NCI-H526 (cell line): ENCODE measurements at regions not wholly inside any gene's neighbourhood (a gene's known extent, or its start where the extent isn't known, plus 50 kb on each side); places are given as distances from the start of the nearest gene placed in this dataset.

Experiments
- DNase-seq, 2 experiments: peaks; one replicate each; lab custom pipeline; 2025; lab: John Stamatoyannopoulos, UW

GRCh38 chr20:40808936-40809335 is 119.9 kb upstream of the MAFB start:
- DNase-seq: no peak

DNA sequence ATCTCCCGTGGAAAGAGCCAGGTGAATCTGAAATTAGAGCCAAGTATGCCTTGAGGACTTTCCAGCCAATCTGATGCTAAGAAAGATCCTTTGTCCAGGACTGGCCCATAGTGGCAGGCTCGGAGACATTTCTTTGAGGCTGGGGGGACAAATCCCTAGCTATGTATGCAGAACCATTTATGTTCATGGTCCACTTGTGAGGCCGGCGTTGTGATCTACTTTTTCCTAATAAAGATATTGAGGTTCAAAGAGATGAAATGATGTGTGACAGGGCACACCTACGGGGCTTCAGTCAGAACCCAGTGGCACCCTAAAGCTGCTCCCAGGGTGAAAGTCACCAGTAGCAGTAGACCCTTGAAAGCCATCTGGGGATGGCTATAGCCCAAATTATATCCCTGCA is 120.3 kb upstream of the MAFB start:
- no peak for DNase-seq

- no peak for DNase-seq
Measured at GRCh38 chr20:40810332-40811000, 121.4 kb upstream of the MAFB start.

DNA sequence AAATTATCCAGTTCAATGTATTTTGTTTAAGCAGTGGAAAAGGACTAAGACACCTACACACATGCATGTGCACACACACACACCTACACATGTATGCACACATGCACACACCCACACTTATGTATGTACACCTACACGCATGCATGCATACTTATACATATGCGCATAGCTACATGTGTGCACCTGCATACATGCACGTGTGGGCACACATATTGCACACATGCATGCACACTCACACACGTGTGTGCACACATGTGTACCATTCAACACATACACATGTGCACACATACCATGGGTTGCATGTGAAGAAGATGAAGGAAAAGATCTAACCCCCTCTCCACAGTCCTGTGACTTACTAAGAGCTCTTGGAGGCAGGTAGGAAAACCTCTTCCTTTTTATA is 122.0 kb upstream of the MAFB start:
- DNase-seq: no peak

DNA sequence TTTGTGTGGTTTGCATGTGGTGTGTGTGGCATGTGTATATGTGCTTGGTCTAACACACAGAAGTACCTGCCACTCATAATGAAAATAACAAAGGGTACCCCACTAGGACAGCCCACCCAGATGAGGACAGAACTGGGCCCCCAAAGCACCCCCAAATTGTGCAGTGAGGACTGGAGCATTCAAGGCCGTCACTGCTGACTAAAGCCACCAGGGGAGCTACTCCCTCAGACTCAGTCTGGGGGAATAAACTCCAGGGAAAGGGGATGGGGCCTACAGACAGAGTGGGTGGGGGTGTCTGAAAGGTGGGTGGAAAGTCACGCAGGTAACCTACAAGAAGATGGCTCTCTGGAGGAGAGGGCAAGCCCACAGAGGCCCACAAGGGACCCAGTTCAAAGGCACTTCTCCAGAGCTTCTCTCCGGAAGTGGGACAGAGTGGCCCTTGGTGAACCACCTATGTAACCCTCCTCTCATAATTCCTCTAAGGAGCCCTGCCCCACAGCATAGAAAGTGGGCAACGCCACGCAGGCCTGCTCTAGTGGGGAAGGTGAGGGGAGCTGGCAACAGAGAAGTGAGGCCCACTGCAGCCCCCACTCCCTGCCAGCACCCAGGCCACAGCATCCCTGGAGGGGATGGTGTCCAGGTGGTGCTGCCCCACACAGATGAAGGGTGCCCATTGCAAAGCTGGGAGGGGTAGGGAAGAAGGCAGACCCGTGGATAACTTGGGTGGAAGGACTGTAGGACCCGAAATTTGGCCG is 122.8 kb upstream of the MAFB start:
- DNase-seq: no peak

DNA sequence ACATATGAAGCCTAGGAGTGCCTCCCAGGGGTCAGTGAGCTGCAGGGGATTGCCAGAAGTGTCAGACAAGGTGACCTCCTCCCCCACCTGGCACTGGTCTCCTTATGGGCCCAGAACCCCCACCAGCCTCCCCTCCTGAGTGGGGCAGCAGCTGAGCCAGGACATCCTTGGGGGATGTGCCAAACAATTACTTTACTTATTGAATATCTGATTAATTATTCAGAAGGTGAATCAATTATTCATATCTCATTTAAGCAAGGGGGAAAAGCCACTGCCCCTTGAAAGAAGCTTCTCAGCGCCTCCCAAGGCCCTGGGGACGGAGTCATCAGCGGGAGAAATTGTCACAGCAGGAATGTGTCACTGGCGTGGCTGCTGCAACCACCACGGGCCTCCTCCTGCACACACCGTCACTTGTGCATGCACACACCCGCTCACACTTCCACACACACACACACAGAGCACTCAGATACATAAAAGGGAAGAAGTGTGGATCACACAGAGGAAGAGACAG is 123.4 kb upstream of the MAFB start:
- DNase-seq: no peak

DNA sequence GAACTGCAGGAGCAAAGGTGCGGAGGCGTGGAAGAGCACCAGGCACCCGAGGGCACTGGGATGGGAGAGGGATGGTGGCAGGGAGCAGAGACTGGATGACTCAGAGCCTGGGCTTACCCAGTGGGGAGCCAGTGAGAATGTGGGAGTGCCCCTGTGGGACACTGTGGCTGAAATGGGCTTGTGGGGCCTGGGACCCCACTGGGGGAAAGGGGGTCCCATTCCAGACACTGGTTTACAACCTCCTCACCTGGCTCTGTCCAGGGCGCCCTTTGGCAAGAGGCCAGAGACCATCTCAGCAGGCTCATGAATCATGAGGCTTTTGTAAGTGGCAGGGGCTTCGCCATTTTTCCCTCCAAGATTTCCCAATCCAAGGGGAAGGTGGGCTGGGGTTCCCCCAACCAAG is 124.0 kb upstream of the MAFB start:
- DNase-seq: no peak

DNA sequence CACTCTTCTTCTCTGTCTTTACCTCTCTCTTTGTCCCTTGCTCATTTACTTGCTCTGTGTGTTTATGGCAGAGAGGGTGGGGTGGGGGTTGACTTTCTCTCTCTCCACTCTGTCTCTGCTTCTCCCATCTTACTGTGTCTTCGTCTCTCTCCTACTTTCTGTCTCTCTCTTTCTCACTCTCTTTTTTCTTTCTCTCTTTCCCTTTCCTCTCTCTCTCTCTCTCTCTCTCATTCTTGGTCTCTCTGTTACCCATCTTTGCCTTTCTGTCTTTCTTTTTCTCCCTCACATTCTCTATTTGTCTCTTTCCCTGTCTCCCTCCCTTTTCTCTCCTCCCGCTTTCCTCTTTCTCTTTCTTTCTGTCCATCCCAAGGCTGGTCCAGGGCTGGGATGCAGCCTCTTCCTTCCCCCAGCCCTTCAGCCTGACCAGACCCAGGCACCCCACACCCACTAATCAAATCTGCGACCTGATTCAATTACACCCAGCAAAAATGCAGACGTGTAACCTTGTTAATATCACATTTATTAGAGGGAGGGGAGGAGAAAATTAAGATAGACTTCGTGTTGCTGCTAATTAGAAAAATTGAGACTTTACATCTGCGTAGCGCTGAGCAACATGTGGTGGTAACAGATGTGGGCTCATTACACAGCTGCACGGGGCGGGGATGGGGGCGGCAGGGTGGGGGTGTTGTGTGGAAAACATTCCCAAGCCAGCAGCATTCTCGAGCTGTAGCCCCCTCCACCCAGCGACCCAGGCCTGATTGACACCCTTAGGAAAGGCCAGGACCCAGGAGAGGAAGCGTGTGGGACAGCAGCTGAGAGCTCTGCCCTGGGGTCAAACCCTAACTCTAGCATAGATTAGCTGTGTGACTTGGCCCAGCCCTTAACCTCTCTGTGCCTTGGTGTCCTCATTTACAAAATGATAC is 124.9 kb upstream of the MAFB start:
- DNase-seq: no peak

- no peak for DNase-seq
Measured at GRCh38 chr20:40814631-40814960, 125.6 kb upstream of the MAFB start.

- DNase-seq: no peak
Measured at GRCh38 chr20:40815156-40816038, 126.4 kb upstream of the MAFB start.

DNA sequence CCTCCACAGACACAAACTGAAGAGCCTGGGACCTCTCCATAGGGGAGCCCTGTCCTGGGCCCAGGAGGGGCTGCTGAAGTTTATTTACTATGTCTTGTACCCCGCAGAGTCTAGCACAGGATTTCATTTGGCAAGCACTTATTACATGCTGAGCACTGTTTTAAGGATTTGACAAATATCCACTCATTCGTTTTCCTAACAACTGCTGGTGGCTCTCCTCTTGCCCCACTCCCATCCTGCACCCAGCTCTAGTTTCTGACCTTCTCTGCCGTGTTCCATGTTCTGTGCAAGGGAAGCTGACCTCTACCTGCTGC is 127.0 kb upstream of the MAFB start:
- DNase-seq: no peak

GRCh38 chr20:40821429-40821828 is 132.4 kb upstream of the MAFB start:
- DNase-seq: no peak

GRCh38 chr20:40826699-40827098 is 137.7 kb upstream of the MAFB start:
- no peak for DNase-seq

DNA sequence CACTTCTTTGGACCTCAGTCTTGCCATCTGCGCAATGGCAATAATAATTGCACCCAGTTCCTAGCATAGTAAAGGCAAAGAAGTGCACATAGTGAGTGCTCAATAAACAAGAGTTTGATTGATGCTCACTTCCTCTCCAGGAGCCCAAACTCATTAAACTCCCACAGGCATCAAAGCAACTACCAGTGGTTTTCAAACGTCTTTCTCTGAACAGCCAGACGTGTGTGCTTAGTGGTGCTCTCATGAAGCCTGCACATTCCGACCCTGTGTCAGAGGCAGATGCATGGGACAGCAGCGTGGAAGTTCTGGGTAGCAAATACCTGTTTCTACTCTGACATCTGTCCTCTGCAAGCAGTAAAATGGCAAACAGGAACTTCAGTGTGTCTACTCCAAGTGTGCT is 146.3 kb upstream of the MAFB start:
- no peak for DNase-seq

GRCh38 chr20:40838509-40838908 is 149.5 kb upstream of the MAFB start:
- no peak for DNase-seq

DNA sequence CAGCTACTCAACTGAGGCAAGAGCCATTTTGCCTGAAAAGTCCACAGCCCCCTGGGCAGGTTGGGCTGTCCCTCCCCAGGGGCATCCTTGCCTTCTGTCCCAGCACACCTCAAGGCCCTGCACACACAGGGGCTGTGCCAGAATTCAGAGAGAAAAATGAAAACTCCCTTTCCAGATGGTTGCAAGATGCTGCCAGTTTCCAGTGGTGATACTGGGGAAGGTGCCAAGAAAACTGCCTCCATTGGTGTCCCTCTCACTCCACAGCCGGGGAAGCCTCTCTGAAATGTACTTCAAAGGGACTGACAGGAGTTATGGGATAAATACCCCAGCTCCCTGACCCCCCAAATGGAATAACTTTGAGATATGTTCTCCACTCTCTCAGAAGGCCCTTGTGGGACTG is 154.2 kb upstream of the MAFB start:
- DNase-seq: no peak

DNA sequence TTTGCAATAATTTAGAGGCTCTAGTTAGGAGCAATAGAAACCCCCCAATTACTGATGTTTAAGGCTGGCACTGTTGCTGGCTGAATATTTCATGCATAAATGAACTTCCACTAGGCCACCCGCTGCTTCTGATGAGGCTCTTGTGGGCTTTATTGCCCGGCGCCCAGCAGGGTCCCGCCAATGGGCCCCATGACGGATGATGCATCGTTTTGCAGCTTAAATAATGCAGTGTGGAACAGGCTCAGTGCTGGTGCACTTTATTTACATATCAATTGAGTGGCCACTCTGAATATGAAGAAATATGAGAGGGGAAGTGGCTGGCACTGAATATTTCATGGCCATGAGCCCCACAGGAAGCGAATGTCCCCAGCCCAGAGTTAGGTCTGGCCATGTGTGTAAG is 155.3 kb upstream of the MAFB start:
- DNase-seq: no peak

DNA sequence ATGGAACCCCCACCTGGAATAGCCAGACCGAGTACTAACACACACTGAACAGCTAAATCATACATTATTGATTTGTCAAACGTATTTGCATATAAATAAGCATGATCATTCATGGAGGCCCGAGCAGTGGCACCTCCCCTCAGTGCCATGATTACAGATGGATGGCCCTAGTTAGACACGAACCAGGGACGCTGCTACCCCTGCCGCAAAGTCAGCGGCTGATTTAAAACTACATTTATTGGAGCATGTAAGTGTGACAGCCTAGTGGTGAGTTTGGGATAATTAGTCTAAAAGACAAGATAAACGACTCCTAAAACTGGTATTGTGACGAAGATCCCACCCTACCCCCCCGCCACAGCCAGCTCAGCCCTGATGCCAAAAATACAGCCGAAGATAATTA is 159.1 kb upstream of the MAFB start:
- DNase-seq: no peak

DNA sequence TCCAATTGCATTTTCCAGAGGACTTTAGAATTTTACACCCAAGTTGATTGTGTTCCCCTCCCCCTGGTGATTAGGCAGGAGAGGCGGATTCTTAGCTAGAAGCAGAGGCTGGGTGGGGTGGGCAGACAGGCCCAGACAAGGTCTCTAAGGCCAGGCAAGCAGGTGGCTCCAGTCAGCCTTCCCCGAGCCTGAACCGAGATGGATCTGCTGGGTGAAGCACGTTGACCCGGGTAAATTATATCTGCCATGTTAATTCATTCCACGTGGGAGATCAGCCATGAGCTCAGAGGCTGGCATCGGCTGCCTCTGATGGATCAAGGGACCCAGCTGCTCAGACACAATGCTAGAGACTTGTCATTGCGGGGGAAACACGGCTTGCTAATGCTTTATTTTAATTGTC is 159.5 kb upstream of the MAFB start:
- peak in 1 of 2 experiments; percentile 10 for DNase-seq

DNA sequence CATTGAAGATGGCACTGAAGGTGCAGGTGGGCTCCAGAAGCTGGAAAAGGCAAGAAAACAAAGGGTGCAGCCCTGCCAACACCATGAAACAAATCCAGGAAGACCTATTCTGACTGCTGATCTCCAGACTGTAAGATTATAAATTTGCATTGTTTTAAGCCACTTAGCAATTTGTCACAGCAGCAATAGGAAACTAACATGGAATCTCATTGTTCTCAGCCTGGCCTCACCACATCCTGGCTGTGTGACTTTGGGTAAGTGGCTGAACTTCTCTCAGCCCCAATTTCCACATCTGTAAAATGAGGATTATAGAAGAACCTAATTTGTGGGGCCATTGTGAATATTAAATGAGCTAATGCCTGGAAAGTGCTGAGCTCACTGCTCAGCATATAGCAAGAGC is 160.4 kb upstream of the MAFB start:
- DNase-seq: no peak

DNA sequence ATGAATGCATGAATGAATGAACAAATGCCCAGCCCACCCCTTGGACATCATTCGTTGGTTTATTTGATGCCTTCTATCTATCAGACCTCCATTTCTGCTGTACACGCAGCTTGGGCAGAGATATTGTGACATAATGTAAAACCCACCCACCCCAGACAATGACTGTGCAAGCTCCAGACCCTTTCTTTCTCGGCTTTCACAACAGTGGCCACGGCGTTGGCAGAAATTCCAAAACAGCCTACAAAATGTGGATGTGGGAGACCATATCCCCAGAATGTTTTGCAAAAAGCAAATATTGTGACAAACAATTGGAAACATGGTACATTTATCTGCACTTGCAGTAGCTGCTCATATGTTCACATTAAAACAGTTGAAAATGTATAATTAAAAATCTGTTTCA is 162.0 kb upstream of the MAFB start:
- no peak for DNase-seq

- DNase-seq: no peak
Measured at GRCh38 chr20:40855269-40855668, 166.2 kb upstream of the MAFB start.
